ENCODE measurements at regions not wholly inside any gene's neighbourhood (a gene's known extent, or its start where the extent isn't known, plus 50 kb on each side); places are given as distances from the start of the nearest gene placed in this dataset.

GRCh38 chr21:15524855-15525254 is 204.9 kb upstream of the USP25 start:
- TF ChIP-seq CSDC2 (CRISPR knock-in tag; IDR thresholded peaks at IDR 0.05) (no peak), PPARA (CRISPR knock-in tag; IDR thresholded peaks at IDR 0.05; ENCODE audit: borderline replicate concordance) (no peak), RARB (CRISPR knock-in tag; IDR thresholded peaks at IDR 0.05) (no peak)
- TF ChIP-seq, protein P1, sequence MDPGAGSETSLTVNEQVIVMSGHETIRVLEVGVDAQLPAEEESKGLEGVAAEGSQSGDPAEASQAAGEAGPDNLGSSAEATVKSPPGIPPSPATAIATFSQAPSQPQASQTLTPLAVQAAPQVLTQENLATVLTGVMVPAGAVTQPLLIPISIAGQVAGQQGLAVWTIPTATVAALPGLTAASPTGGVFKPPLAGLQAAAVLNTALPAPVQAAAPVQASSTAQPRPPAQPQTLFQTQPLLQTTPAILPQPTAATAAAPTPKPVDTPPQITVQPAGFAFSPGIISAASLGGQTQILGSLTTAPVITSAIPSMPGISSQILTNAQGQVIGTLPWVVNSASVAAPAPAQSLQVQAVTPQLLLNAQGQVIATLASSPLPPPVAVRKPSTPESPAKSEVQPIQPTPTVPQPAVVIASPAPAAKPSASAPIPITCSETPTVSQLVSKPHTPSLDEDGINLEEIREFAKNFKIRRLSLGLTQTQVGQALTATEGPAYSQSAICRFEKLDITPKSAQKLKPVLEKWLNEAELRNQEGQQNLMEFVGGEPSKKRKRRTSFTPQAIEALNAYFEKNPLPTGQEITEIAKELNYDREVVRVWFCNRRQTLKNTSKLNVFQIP (CRISPR knock-in tag; IDR thresholded peaks at IDR 0.05; ENCODE audit: borderline replicate concordance, low read depth) = no peak
- TF ChIP-seq, protein P2, sequence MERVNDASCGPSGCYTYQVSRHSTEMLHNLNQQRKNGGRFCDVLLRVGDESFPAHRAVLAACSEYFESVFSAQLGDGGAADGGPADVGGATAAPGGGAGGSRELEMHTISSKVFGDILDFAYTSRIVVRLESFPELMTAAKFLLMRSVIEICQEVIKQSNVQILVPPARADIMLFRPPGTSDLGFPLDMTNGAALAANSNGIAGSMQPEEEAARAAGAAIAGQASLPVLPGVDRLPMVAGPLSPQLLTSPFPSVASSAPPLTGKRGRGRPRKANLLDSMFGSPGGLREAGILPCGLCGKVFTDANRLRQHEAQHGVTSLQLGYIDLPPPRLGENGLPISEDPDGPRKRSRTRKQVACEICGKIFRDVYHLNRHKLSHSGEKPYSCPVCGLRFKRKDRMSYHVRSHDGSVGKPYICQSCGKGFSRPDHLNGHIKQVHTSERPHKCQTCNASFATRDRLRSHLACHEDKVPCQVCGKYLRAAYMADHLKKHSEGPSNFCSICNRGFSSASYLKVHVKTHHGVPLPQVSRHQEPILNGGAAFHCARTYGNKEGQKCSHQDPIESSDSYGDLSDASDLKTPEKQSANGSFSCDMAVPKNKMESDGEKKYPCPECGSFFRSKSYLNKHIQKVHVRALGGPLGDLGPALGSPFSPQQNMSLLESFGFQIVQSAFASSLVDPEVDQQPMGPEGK (CRISPR knock-in tag; IDR thresholded peaks at IDR 0.05; ENCODE audit: borderline replicate concordance) = no peak
- no peak for ATAC-seq

DNA sequence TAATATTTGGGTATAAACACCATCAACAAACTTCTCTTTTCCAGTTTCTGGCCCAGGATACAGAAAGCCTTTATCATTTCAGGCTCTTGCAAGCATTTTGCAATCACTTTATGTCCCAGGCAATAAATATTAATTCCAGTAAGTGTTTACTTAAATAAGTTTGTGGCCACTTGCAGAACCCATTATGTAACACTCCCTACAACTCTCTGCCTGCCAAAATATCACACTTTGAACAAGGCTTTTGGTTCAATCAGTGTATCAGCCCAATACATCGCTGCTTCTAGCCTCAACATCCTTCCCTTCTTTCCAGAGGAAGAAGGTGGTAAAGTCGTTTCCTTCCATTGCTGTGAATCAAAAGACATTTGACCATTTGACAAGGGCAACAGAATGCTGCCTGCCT is 203.0 kb upstream of the USP25 start:
- ATAC-seq = no peak
- no peak for TF ChIP-seq PPARA (CRISPR knock-in tag; IDR thresholded peaks at IDR 0.05; ENCODE audit: borderline replicate concordance)
- TF ChIP-seq ISL1 (CRISPR knock-in tag; IDR thresholded peaks at IDR 0.05) = no peak
- no peak for TF ChIP-seq ZC3H10 (CRISPR knock-in tag; IDR thresholded peaks at IDR 0.05)
- no peak for TF ChIP-seq GLIS3 (CRISPR knock-in tag; IDR thresholded peaks at IDR 0.05)
- TF ChIP-seq ESRRG (CRISPR knock-in tag; IDR thresholded peaks at IDR 0.05) = no peak
- TF ChIP-seq ZFP30 (CRISPR knock-in tag; IDR thresholded peaks at IDR 0.05) = no peak
- TF ChIP-seq, protein P2 (CRISPR knock-in tag; IDR thresholded peaks at IDR 0.05; ENCODE audit: borderline replicate concordance) = no peak
- TF ChIP-seq ARNTL (CRISPR knock-in tag; IDR thresholded peaks at IDR 0.05; ENCODE audit: borderline replicate concordance, low read depth) = no peak
- TF ChIP-seq, protein P1 (CRISPR knock-in tag; IDR thresholded peaks at IDR 0.05; ENCODE audit: borderline replicate concordance, low read depth) = no peak
- TF ChIP-seq SNAI2 (CRISPR knock-in tag; IDR thresholded peaks at IDR 0.05) = no peak
- no peak for TF ChIP-seq TOX (CRISPR knock-in tag; IDR thresholded peaks at IDR 0.05; ENCODE audit: borderline replicate concordance)
- TF ChIP-seq ZNF70 (CRISPR knock-in tag; IDR thresholded peaks at IDR 0.05) = no peak
- TF ChIP-seq, protein P3, sequence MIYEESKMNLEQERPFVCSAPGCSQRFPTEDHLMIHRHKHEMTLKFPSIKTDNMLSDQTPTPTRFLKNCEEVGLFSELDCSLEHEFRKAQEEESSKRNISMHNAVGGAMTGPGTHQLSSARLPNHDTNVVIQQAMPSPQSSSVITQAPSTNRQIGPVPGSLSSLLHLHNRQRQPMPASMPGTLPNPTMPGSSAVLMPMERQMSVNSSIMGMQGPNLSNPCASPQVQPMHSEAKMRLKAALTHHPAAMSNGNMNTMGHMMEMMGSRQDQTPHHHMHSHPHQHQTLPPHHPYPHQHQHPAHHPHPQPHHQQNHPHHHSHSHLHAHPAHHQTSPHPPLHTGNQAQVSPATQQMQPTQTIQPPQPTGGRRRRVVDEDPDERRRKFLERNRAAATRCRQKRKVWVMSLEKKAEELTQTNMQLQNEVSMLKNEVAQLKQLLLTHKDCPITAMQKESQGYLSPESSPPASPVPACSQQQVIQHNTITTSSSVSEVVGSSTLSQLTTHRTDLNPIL (CRISPR knock-in tag; IDR thresholded peaks at IDR 0.05; ENCODE audit: low read depth) = no peak

GRCh38 chr21:15528346-15528745 is 201.4 kb upstream of the USP25 start:
- no peak for ATAC-seq
- TF ChIP-seq CSDC2 (CRISPR knock-in tag; IDR thresholded peaks at IDR 0.05) (no peak), TCF4 (CRISPR knock-in tag; IDR thresholded peaks at IDR 0.05; ENCODE audit: borderline replicate concordance) (no peak), TOX (CRISPR knock-in tag; IDR thresholded peaks at IDR 0.05; ENCODE audit: borderline replicate concordance) (no peak), RARB (CRISPR knock-in tag; IDR thresholded peaks at IDR 0.05) (no peak), GLIS3 (CRISPR knock-in tag; IDR thresholded peaks at IDR 0.05) (no peak), ZFP30 (CRISPR knock-in tag; IDR thresholded peaks at IDR 0.05) (no peak), OSR1 (CRISPR knock-in tag; IDR thresholded peaks at IDR 0.05) (no peak), CSRNP3 (CRISPR knock-in tag; IDR thresholded peaks at IDR 0.05) (no peak), SNAI2 (CRISPR knock-in tag; IDR thresholded peaks at IDR 0.05) (no peak), PPARA (CRISPR knock-in tag; IDR thresholded peaks at IDR 0.05; ENCODE audit: borderline replicate concordance) (no peak), ZC3H10 (CRISPR knock-in tag; IDR thresholded peaks at IDR 0.05) (no peak), ISL1 (CRISPR knock-in tag; IDR thresholded peaks at IDR 0.05) (no peak), ZNF565 (CRISPR knock-in tag; conservative IDR thresholded peaks at IDR 0.05; ENCODE audit: low read depth) (no peak)
- TF ChIP-seq, protein P1 (CRISPR knock-in tag; IDR thresholded peaks at IDR 0.05; ENCODE audit: borderline replicate concordance, low read depth) = no peak
- TF ChIP-seq, protein P4, sequence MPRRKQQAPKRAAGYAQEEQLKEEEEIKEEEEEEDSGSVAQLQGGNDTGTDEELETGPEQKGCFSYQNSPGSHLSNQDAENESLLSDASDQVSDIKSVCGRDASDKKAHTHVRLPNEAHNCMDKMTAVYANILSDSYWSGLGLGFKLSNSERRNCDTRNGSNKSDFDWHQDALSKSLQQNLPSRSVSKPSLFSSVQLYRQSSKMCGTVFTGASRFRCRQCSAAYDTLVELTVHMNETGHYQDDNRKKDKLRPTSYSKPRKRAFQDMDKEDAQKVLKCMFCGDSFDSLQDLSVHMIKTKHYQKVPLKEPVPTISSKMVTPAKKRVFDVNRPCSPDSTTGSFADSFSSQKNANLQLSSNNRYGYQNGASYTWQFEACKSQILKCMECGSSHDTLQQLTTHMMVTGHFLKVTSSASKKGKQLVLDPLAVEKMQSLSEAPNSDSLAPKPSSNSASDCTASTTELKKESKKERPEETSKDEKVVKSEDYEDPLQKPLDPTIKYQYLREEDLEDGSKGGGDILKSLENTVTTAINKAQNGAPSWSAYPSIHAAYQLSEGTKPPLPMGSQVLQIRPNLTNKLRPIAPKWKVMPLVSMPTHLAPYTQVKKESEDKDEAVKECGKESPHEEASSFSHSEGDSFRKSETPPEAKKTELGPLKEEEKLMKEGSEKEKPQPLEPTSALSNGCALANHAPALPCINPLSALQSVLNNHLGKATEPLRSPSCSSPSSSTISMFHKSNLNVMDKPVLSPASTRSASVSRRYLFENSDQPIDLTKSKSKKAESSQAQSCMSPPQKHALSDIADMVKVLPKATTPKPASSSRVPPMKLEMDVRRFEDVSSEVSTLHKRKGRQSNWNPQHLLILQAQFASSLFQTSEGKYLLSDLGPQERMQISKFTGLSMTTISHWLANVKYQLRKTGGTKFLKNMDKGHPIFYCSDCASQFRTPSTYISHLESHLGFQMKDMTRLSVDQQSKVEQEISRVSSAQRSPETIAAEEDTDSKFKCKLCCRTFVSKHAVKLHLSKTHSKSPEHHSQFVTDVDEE (CRISPR knock-in tag; IDR thresholded peaks at IDR 0.05) = no peak
- TF ChIP-seq, protein P3 (CRISPR knock-in tag; IDR thresholded peaks at IDR 0.05; ENCODE audit: low read depth) = no peak

Data from SK-N-SH treated with all-trans-retinoic acid at 6 μM for 48 hours (cell line).